CD14-positive monocyte (primary cell): ENCODE measurements at regions not wholly inside any gene's neighbourhood (a gene's known extent, or its start where the extent isn't known, plus 50 kb on each side); places are given as distances from the start of the nearest gene placed in this dataset.

Experiments
- DNase-seq, 3 donors: peaks; one replicate each; pipeline ENCODE4 v3.0.0-alpha.2; 2011 to 2022
- H2AFZ ChIP-seq: 2 replicates; pipeline ENCODE4 v1.6.0; 2012; ENCODE audit warnings: mild to moderate bottlenecking, low read depth, low read length, inconsistent platforms; ENCODE audit not compliant: insufficient read depth, poor library complexity, severe bottlenecking
- H3K27ac ChIP-seq, 2 donors: 1 replicate in 1 of 2; 2 replicates in 1 of 2; pipeline ENCODE4 v1.5.1; 2012 to 2013; ENCODE audit warnings: low read length in 2 of 2, control low read depth in 1 of 2, inconsistent platforms in 1 of 2, low read depth in 1 of 2, mild to moderate bottlenecking in 1 of 2
- H3K27me3 ChIP-seq, 2 donors: one replicate each; pipeline versions ENCODE4 v1.6.0 to v1.6.1; 2011 to 2013; ENCODE audit warnings: low read length in 2 of 2; ENCODE audit not compliant: control insufficient read depth in 2 of 2, insufficient read depth in 2 of 2
- H3K36me3 ChIP-seq, 2 donors: replicated peaks in 1 of 2; 1 replicate in 1 of 2; 2 replicates in 1 of 2; pipeline versions ENCODE4 v1.5.1 to v1.6.1; 2012 to 2013; ENCODE audit warnings: low read length in 2 of 2, control low read depth in 1 of 2, inconsistent platforms in 1 of 2, mild to moderate bottlenecking in 1 of 2; ENCODE audit not compliant: insufficient read depth in 2 of 2, control insufficient read depth in 1 of 2
- H3K4me1 ChIP-seq, 2 donors: 1 replicate in 1 of 2; 2 replicates in 1 of 2; pipeline versions ENCODE4 v1.5.1 to v1.6.1; 2012 to 2013; ENCODE audit warnings: low read length in 2 of 2, control low read depth in 1 of 2, inconsistent platforms in 1 of 2, mild to moderate bottlenecking in 1 of 2, moderate library complexity in 1 of 2; ENCODE audit not compliant: insufficient read depth in 2 of 2, control insufficient read depth in 1 of 2
- H3K4me2 ChIP-seq: replicated peaks from 2 replicates; pipeline ENCODE3; 2012; ENCODE audit warnings: low read length, moderate library complexity, mild to moderate bottlenecking; ENCODE audit not compliant: poor library complexity, severe bottlenecking; ENCODE audit errors: extremely low read depth
- H3K4me3 ChIP-seq, 3 experiments: fragments of 200-600 bp in 1 of 3; sonication (generic) in 1 of 3; replicated peaks in 1 of 3; 1 replicate in 2 of 3; 2 replicates in 1 of 3; pipeline ENCODE4 v1.5.1; 2011 to 2013; ENCODE audit warnings: low read length in 3 of 3, mild to moderate bottlenecking in 3 of 3, control low read depth in 2 of 3, low read depth in 2 of 3, inconsistent platforms in 1 of 3, moderate library complexity in 1 of 3
- H3K79me2 ChIP-seq: 2 replicates; pipeline ENCODE4 v1.6.0; 2012; ENCODE audit warnings: mild to moderate bottlenecking, control low read depth, inconsistent platforms, low read length, moderate library complexity; ENCODE audit not compliant: insufficient read depth
- H3K9ac ChIP-seq: 2 replicates; pipeline ENCODE4 v1.6.0; 2017; ENCODE audit warnings: low read length, mild to moderate bottlenecking; ENCODE audit not compliant: insufficient read depth, poor library complexity, severe bottlenecking
- H3K9me3 ChIP-seq, 2 donors: replicated peaks in 1 of 2; 1 replicate in 1 of 2; 2 replicates in 1 of 2; pipeline versions ENCODE4 v1.5.1 to v1.6.1; 2012 to 2013; ENCODE audit warnings: low read length in 2 of 2, control low read depth in 1 of 2; ENCODE audit not compliant: control insufficient read depth in 1 of 2, insufficient read depth in 1 of 2
- H4K20me1 ChIP-seq: 2 replicates; pipeline ENCODE4 v1.6.0; 2012; ENCODE audit warnings: mild to moderate bottlenecking, low read length, control low read depth, moderate library complexity; ENCODE audit not compliant: insufficient read depth
- H3K27ac Mint-ChIP-seq, 7 donors: one replicate each; pipeline ENCODE4 v1.8.0; 2020; ENCODE audit warnings: mild to moderate bottlenecking in 7 of 7, mixed read lengths in 7 of 7, moderate library complexity in 6 of 7, inconsistent platforms in 2 of 7
- H3K27me3 Mint-ChIP-seq, 3 donors: one replicate each; pipeline ENCODE4 v1.8.0; 2021 to 2022; ENCODE audit warnings: low read depth in 3 of 3, mild to moderate bottlenecking in 3 of 3, mixed read lengths in 3 of 3, moderate library complexity in 3 of 3, inconsistent platforms in 1 of 3
- H3K36me3 Mint-ChIP-seq, 2 donors: one replicate each; pipeline ENCODE4 v1.8.0; 2020; ENCODE audit warnings: mixed read lengths in 2 of 2, inconsistent platforms in 1 of 2, mild to moderate bottlenecking in 1 of 2
- H3K4me1 Mint-ChIP-seq: one replicate; pipeline ENCODE4 v1.8.0; 2020; ENCODE audit warnings: mild to moderate bottlenecking, mixed read lengths
- H3K4me3 Mint-ChIP-seq, 2 donors: one replicate each; pipeline ENCODE4 v1.8.0; 2020; ENCODE audit warnings: mild to moderate bottlenecking in 2 of 2, mixed read lengths in 2 of 2, moderate library complexity in 1 of 2
- H3K9me3 Mint-ChIP-seq, 7 donors: one replicate each; pipeline ENCODE4 v1.8.0; 2020 to 2022; ENCODE audit warnings: mixed read lengths in 7 of 7, mild to moderate bottlenecking in 6 of 7, moderate library complexity in 6 of 7, inconsistent platforms in 2 of 7
- CTCF ChIP-seq: fragments of 200-600 bp; IDR thresholded peaks from one replicate; pipeline ENCODE4 v1.8.0; 2022; ENCODE audit warnings: antibody characterized with exemption, mild to moderate bottlenecking
- WGBS: methylation state at CpG from one replicate; pipeline ENCODE4 v1.1.5; 2013; ENCODE audit warnings: missing lambda C conversion rate; ENCODE audit not compliant: insufficient coverage; 5-methylcytosine and 5-hydroxymethylcytosine counted together
- intact Hi-C, 2 donors: fragments of 100-400 bp; cut with micrococcal nuclease; formaldehyde crosslinking; loops; one replicate each; pipeline versions ENCODE4 v1.15.0 to v1.15.1; 2023

GRCh38 chr2:4882941-4883340 is 809.2 kb upstream of the SOX11 start:
- H3K27ac ChIP-seq = no peak overlapping the region
- no peak for TF ChIP-seq CTCF
- no peak overlapping the region for H2AFZ ChIP-seq
- H3K27me3 ChIP-seq = no peaks in the 10 kb centered on the region
- no peaks in the 10 kb centered on the region for H3K36me3 ChIP-seq
- Mint-ChIP-seq H3K27ac (no peak overlapping the region), H3K9me3 (peaks cover 1 to 17% (median 8%) of the 10 kb centered on the region in 7 donors), H3K36me3 (no peaks in the 10 kb centered on the region), H3K4me3 (no peak overlapping the region), H3K4me1 (no peaks in the 10 kb centered on the region), H3K27me3 (peaks cover 0 to 2% (median 0%) of the 10 kb centered on the region in 3 donors)
- H3K4me1 ChIP-seq = no peaks in the 10 kb centered on the region
- H3K79me2 ChIP-seq = no peaks in the 10 kb centered on the region
- peaks cover 7 to 23% of the 10 kb centered on the region in 2 donors for H3K9me3 ChIP-seq
- no peak for DNase-seq
- no peaks in the 10 kb centered on the region for H4K20me1 ChIP-seq
- H3K4me3 ChIP-seq = no peak overlapping the region
- H3K4me2 ChIP-seq = no peak overlapping the region
- WGBS = 84% methylated on average over 7 of the region's 8 CpGs
- H3K9ac ChIP-seq = no peak overlapping the region
- intact Hi-C loops = no loop called here

- H3K27ac Mint-ChIP-seq = no peak overlapping the region
- intact Hi-C loops = no loop called here
- H3K27me3 Mint-ChIP-seq = peaks cover 0 to 3% (median 0%) of the 10 kb centered on the region in 3 donors
- Histone ChIP-seq H3K9ac (no peak overlapping the region), H3K36me3 (no peaks in the 10 kb centered on the region), H2AFZ (no peak overlapping the region), H3K4me1 (no peaks in the 10 kb centered on the region), H4K20me1 (no peaks in the 10 kb centered on the region), H3K9me3 (peaks cover 5 to 23% of the 10 kb centered on the region in 2 donors), H3K4me3 (no peak overlapping the region), H3K27ac (no peak overlapping the region), H3K27me3 (no peaks in the 10 kb centered on the region), H3K79me2 (no peaks in the 10 kb centered on the region), H3K4me2 (no peak overlapping the region)
- no peak for TF ChIP-seq CTCF
- peaks cover 1 to 17% (median 8%) of the 10 kb centered on the region in 7 donors for H3K9me3 Mint-ChIP-seq
- no peaks in the 10 kb centered on the region for H3K4me1 Mint-ChIP-seq
- WGBS = 89% methylated on average over 16 of the region's 17 CpGs
- no peak overlapping the region for H3K4me3 Mint-ChIP-seq
- no peak for DNase-seq
- H3K36me3 Mint-ChIP-seq = no peaks in the 10 kb centered on the region
Observed at GRCh38 chr2:4883375-4883774, 808.8 kb upstream of the SOX11 start.
